ENCODE measurements at regions not wholly inside any gene's neighbourhood (a gene's known extent, or its start where the extent isn't known, plus 50 kb on each side); places are given as distances from the start of the nearest gene placed in this dataset.

- TF ChIP-seq, protein P1, sequence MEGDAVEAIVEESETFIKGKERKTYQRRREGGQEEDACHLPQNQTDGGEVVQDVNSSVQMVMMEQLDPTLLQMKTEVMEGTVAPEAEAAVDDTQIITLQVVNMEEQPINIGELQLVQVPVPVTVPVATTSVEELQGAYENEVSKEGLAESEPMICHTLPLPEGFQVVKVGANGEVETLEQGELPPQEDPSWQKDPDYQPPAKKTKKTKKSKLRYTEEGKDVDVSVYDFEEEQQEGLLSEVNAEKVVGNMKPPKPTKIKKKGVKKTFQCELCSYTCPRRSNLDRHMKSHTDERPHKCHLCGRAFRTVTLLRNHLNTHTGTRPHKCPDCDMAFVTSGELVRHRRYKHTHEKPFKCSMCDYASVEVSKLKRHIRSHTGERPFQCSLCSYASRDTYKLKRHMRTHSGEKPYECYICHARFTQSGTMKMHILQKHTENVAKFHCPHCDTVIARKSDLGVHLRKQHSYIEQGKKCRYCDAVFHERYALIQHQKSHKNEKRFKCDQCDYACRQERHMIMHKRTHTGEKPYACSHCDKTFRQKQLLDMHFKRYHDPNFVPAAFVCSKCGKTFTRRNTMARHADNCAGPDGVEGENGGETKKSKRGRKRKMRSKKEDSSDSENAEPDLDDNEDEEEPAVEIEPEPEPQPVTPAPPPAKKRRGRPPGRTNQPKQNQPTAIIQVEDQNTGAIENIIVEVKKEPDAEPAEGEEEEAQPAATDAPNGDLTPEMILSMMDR (IDR thresholded peaks at IDR 0.05; ENCODE audit: low read length, missing control alignments), result no peak
- H3K4me3 ChIP-seq (replicated peaks; ENCODE audit: low read depth, low read length), result no peak overlapping the region
- DNase-seq (ENCODE audit: low read depth), result no peak
Measured at GRCh38 chr9:1748407-1748806, 266.7 kb upstream of the SMARCA2 start.

- TF ChIP-seq, protein P1 (IDR thresholded peaks at IDR 0.05; ENCODE audit: low read length, missing control alignments), result no peak
- no peak for DNase-seq (ENCODE audit: low read depth)
- H3K4me3 ChIP-seq (replicated peaks; ENCODE audit: low read depth, low read length), result no peak overlapping the region
Measured at GRCh38 chr9:1757186-1757585, 258.0 kb upstream of the SMARCA2 start.

DNA sequence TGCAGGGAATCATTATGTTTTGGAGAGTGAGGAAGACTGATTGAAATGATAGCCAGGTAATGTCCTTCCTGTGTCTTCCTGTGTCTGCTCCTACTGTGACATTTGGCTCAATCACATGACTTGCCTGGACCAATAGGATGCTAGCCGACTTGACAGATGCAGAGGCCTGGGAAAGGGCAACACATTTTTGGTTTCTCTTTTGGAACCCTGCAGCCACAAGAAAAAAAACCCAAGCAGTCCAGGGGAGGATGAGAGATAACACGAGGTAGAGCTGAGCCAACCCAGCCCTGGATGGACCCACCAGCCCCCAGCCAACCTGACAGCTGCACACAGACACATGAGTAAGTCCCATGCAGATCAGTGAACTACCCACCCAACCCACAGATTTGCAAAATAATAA, 256.1 kb upstream of the SMARCA2 start:
- TF ChIP-seq, protein P1 (IDR thresholded peaks at IDR 0.05; ENCODE audit: low read length, missing control alignments), result no peak
- no peak for DNase-seq (ENCODE audit: low read depth)
- H3K4me3 ChIP-seq (replicated peaks; ENCODE audit: low read depth, low read length), result no peak overlapping the region

DNA sequence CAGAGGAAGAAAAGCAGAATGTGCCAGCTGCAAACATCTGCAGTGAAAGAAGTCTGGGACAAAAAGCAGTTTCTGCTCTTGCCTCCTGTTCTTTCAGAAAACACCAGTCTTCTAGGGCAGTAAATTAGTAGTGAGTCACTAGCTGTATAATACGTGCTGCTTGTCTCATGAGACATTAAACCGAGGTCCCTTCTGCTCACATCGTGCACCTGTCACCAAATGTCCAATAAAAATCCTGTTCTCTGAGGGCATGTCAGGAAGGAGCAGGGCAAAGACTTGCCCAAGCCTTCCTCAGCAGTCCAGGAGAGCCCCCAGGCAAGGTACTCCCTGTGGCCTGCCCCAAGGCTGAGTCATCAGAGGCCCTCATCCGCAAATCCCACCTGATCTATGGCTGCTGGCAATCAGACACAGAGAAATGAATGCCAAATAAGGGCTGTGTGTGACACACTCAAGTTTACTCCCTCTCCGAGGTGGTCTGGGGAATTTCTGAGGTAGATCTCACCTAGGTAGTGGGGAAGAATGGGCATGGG, 255.3 kb upstream of the SMARCA2 start:
- no peak for DNase-seq (ENCODE audit: low read depth)
- TF ChIP-seq, protein P1 (IDR thresholded peaks at IDR 0.05; ENCODE audit: low read length, missing control alignments), result no peak
- no peak overlapping the region for H3K4me3 ChIP-seq (replicated peaks; ENCODE audit: low read depth, low read length)

GRCh38 chr9:1761807-1762206, 253.3 kb upstream of the SMARCA2 start:
- no peak overlapping the region for H3K4me3 ChIP-seq (replicated peaks; ENCODE audit: low read depth, low read length)
- DNase-seq (ENCODE audit: low read depth), result no peak
- TF ChIP-seq, protein P1 (IDR thresholded peaks at IDR 0.05; ENCODE audit: low read length, missing control alignments), result no peak

DNA sequence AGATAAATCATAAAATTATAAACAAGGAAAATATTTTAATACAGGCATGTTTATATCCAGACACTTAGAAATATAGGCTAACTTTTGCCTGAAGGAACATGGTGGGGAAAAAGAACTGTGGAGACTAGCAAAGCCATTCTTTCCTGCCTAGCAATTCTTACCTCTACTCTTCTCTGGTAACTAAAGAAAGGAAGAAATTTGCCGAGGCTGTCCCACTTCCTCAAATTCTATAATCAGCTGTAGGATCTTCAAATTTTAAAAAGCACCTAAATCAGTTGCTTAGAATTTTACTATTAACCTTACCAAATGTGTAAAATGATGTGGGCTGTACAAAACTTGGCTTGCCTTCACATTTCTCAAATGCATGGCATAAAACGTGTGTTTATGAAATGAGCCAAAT, 249.1 kb upstream of the SMARCA2 start:
- TF ChIP-seq, protein P1 (IDR thresholded peaks at IDR 0.05; ENCODE audit: low read length, missing control alignments), result no peak

GRCh38 chr9:1768561-1768960, 246.6 kb upstream of the SMARCA2 start:
- no peak for DNase-seq (ENCODE audit: low read depth)
- TF ChIP-seq, protein P1 (IDR thresholded peaks at IDR 0.05; ENCODE audit: low read length, missing control alignments), result no peak
- H3K4me3 ChIP-seq (replicated peaks; ENCODE audit: low read depth, low read length), result no peak overlapping the region

More for the DNA sequence above, 249.1 kb upstream of the SMARCA2 start:
- H3K4me3 ChIP-seq (replicated peaks; ENCODE audit: low read depth, low read length), result no peak overlapping the region
- DNase-seq (ENCODE audit: low read depth), result no peak

Measured in fibroblast of pulmonary artery (primary cell).